HG03457 (cell line): ENCODE measurements at regions not wholly inside any gene's neighbourhood (a gene's known extent, or its start where the extent isn't known, plus 50 kb on each side); places are given as distances from the start of the nearest gene placed in this dataset.

Experiments
- ATAC-seq: cut with Tn5 transposase; IDR thresholded peaks from one replicate; pipeline ENCODE4 v1.9.1; 2021; ENCODE audit warnings: moderate number of reproducible peaks; ENCODE audit not compliant: unreplicated experiment

DNA sequence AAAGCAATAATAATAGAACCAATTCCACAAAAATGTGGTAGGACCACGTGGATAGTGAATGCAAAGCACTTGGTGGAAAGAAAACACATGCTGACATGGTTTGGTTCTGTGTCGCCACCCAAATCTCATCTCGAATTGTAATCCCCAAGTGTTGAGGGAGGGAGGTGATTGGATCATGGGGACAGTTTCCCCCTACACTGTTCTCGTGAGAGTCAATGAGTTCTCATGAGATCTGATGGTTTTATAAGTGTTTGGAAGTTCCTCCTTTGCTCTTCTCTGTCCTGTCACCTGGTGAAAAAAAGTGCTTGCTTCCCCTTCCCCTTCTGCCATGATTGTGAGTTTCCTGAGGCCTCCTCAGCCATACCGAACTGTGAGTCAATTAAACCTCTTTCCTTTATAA, 421.9 kb upstream of the CADM1 start:
- ATAC-seq, result no peak

GRCh38 chr11:115925568-115926090, 421.4 kb upstream of the CADM1 start:
- no peak for ATAC-seq

- ATAC-seq, result peak; percentile 78
These were observed 420.7 kb upstream of the CADM1 start for GRCh38 chr11:115924744-115925567.

- ATAC-seq, result no peak
These were observed 418.7 kb upstream of the CADM1 start for GRCh38 chr11:115922876-115923275.

DNA sequence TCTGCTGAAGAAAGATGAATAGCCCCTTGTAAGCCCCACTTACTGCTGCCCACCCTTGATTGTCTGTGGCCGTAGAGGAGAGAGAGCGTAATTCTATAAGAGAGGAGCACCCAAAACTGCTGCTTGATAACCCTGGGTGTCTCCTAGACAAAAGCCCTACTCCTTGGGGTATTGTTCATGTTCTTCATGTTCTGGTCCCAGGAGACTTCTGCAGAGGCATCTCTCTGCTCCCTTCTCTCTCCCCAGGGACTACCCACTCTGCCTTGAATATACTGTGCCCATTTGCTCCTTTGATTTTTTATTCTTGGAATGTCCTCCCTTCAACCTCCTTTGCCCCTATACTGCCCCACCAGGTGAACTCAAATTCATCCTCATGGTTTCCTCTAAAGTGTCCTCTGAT, 417.8 kb upstream of the CADM1 start:
- no peak for ATAC-seq

DNA sequence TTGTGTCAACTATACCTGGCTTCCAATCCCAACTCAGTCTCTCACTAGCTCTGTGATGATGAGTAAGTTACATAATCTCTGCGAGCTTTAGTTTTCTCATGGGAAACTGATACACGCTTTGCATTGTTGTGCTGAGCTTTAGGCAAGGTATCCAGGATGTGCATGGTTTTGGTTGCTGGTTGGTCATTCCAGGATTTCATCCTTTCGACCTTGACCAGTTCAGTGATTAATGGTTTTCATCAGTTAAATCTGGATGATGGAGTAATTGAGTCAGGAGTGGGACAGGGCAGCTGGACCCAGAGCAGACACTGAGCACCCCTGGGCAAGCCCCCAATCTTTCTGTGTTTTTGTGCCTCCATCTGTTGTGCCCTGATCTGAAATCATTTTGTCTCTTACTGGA, 417.3 kb upstream of the CADM1 start:
- no peak for ATAC-seq

- no peak for ATAC-seq
These were observed 416.7 kb upstream of the CADM1 start for GRCh38 chr11:115920841-115921480.

DNA sequence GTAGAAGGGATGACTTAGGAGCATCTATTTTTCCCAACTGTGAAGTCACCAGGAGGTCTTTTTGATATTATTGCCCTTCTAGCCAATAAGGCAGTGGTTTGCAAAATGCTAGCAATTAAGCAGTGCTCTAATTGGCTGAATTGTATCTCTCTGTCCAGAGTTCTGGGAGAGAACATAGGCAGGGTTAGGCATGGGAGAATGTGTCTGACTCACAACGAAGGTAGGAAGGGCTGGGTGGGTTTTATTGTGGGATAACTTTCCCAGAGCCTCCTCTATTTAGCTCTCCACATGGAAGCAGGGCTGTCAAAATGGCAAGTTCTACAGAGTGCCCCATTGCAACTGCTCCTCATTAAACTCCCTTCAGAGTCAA, 415.9 kb upstream of the CADM1 start:
- ATAC-seq, result peak; percentile 10

DNA sequence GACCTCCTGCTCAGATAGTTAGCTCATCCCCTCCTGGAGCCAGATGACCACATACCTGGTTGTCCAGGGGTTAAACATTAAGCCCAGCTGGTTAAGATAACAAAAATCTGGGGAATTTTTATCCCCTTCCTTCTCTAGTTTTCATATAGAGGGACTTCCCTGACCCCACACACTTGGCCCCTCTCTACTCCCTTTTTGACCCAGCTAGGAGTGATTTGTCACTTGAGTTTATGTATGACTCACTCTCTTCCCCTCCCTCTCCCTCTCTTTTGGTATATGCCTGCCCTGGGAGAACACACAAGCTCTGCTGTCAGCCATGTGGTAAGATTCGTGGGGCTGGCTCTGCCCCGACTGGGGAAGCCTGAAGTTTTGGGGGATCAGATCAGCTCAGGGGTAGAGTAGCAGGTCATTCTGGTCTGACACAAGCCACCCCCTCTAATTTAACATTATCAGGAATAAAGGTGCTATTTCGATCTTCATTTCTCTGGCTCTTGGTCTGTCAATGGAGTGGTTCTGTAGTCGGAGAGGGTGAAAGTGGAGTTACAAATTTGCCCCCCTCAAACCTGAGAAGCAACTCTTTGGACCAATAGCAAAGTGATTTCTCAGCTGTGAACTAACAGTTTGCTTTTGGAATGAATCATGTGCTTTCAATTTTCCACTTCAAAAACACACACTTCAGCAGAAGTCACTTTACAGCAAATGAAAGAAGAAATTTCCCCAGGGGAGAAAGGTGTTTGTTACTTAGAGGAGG, 415.3 kb upstream of the CADM1 start:
- peak; percentile 50 for ATAC-seq

DNA sequence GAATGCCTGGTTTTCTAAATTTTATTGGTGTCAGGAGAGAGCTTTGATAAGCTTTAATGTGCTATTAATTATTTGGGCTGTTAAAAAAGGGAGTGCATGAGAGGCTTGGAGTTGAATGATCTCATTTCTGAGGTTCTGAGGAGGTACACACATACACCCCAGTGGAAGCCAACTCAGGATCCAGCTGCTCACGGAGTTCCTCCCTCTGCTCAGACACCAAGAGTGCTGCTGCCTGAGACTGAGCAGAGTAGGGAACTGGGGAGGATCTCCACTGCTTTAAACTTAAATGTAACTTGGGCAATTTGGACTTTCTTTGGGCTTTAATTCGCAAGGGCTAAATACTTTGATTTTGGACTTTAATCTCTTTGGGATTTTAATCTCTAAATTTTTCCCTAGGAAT, 414.4 kb upstream of the CADM1 start:
- ATAC-seq, result no peak

- no peak for ATAC-seq
These were observed 412.4 kb upstream of the CADM1 start for GRCh38 chr11:115916608-115917007.

GRCh38 chr11:115912484-115912945, 408.3 kb upstream of the CADM1 start:
- no peak for ATAC-seq

GRCh38 chr11:115911613-115912346, 407.6 kb upstream of the CADM1 start:
- no peak for ATAC-seq

- no peak for ATAC-seq
These were observed 406.2 kb upstream of the CADM1 start for GRCh38 chr11:115910379-115910778.

GRCh38 chr11:115906171-115906570, 402.0 kb upstream of the CADM1 start:
- ATAC-seq, result no peak

DNA sequence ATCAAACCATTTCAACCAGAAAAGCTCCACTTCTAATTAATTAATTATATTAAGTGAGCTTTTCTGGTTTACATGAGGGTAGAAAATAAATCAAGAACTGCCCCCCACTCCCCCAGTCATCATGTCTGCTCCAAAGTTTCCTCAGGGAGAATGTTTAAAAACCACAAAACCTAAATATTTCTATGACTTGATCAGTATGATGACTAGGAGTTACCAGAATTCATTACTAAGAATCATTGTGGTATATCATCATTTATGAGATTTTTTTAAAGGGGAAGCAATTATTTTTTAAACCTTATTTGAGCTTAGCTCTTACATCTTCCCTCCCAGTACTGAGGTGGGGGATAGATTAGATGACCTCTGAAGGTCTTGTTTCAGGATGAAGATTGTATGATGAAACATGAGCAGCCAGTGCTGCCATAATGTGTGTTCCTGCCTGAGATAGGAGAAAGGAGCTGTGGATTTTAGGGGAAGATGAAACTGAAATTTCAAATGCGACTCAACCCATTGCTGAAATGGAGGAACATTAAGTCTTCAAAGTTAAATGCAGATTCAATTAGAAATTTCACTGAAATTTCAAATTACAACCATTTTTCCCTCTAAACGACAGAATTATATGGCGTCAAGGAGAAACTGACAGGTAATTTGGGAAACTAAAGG, 401.3 kb upstream of the CADM1 start:
- ATAC-seq, result no peak

DNA sequence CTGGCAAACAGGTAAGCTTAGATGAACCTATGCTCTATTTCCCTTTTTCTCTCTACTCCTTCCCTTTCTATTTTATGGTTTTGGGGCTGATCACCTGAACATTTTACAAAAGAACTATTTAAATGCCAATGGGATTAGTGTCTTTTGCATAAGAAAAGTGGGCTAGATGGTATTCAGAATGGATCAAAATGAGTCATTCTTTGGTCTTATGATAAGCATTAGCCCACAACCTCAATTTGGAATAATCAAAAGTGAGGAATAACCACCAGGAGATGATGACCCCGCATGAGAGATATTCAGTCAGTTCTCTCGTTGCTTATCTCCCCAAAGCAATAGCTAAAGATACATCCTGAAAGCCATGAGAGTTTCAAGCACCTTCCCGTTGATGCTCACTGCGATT, 399.0 kb upstream of the CADM1 start:
- ATAC-seq, result no peak

DNA sequence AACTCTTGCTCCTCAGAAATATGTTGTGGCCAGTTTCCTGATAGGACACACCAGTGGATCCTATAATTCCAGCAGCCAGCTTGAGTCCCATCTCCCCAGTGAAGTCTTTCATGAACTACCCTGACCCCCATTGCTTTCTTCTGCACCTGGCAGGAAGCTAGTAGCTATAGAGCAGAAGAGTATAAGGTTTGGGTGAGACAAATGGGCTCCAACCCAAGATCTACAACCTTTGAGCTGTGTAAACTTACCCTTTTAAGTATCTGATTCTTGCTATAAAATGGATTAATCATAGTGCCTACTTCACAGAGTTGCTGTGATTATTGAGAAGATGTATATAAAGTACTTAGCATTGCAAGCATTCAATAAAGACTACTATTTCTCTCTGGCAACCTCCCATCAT, 396.9 kb upstream of the CADM1 start:
- no peak for ATAC-seq

DNA sequence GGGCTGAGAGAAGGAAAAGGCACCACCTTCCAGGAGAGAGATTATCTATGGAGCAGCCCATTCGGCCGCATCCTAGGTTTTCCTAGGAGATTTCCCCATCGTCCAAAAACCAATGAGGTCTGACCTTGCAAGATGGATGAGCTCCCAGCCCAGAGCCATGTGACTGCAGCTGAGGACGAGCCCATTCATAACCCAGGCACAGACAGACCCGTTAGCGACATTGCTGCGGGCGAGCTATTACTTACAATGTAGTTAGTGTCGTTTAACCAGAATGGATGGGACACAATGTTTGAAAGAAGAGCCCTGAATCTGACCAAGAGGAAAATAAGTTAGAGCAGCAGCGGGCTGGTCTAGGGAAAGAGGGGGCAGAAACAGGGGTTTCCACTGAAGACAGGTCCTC, 395.9 kb upstream of the CADM1 start:
- no peak for ATAC-seq

DNA sequence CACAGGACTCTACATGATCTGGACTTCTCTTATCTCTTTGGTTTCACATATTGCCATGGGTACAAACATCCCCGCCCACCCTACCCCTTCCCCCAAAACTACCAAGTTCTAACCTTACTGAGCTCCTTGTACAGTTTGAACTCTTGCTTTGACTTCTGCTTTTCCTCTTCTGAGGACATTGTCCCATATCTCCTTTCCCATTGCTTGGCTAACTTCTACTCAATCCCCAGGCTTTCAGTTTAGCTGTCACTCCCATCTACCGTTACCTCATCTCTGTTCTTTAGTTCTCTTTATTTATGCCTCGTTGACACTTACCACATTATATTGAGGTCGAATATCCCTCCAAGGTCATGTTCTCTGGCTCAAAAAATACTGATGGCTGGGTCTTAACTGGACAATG, 393.5 kb upstream of the CADM1 start:
- no peak for ATAC-seq
